ENCODE measurements at regions not wholly inside any gene's neighbourhood (a gene's known extent, or its start where the extent isn't known, plus 50 kb on each side); places are given as distances from the start of the nearest gene placed in this dataset.
A peak's percentile ranks its signal among the peaks of the same experiment; 100 is the strongest.

GRCh38 chr6:122323361-122323760, 76.1 kb upstream of the HSF2 start:
- H3K4me1 ChIP-seq (ENCODE audit: control insufficient read depth, insufficient read depth, low read length), result peaks cover 2% of the 10 kb centered on the region
- WGBS, result 62% methylated on average over 2 of the region's 2 CpGs
- intact Hi-C loops (cut with DNase I), result no loop called here
- H3K9me3 ChIP-seq (ENCODE audit: control insufficient read depth, low read length), result no peaks in the 10 kb centered on the region
- no peak for DNase-seq
- no peak overlapping the region for H3K27ac ChIP-seq (ENCODE audit: low read length)
- no peak for ATAC-seq
- no peaks in the 10 kb centered on the region for H3K27me3 ChIP-seq (ENCODE audit: control insufficient read depth, insufficient read depth)
- peak overlapping the region; percentile 51 for H3K4me3 ChIP-seq (ENCODE audit: low read length)

- intact Hi-C loops (cut with DNase I), result no loop called here
- Histone ChIP-seq H3K9me3 (ENCODE audit: control insufficient read depth, low read length) (no peaks in the 10 kb centered on the region), H3K4me1 (ENCODE audit: control insufficient read depth, insufficient read depth, low read length) (no peaks in the 10 kb centered on the region), H3K4me3 (ENCODE audit: low read length) (no peak overlapping the region), H3K27me3 (ENCODE audit: control insufficient read depth, insufficient read depth) (no peaks in the 10 kb centered on the region), H3K27ac (ENCODE audit: low read length) (no peak overlapping the region)
- no peak for DNase-seq
- ATAC-seq, result no peak
- WGBS, result 38% methylated on average over 1 of the region's 1 CpG
Measured at GRCh38 chr6:122330315-122330714, 69.1 kb upstream of the HSF2 start.

- DNase-seq (no peak), ATAC-seq (no peak)
- WGBS, result 51% methylated on average over 3 of the region's 3 CpGs
- H3K27me3 ChIP-seq (ENCODE audit: control insufficient read depth, insufficient read depth), result no peaks in the 10 kb centered on the region
- no peaks in the 10 kb centered on the region for H3K4me1 ChIP-seq (ENCODE audit: control insufficient read depth, insufficient read depth, low read length)
- H3K27ac ChIP-seq (ENCODE audit: low read length), result no peak overlapping the region
- no peaks in the 10 kb centered on the region for H3K9me3 ChIP-seq (ENCODE audit: control insufficient read depth, low read length)
- intact Hi-C loops (cut with DNase I), result no loop called here
- H3K4me3 ChIP-seq (ENCODE audit: low read length), result no peak overlapping the region
Measured at GRCh38 chr6:122337645-122338044, 61.8 kb upstream of the HSF2 start.

GRCh38 chr6:122339661-122340060, 59.8 kb upstream of the HSF2 start:
- Histone ChIP-seq H3K27me3 (ENCODE audit: control insufficient read depth, insufficient read depth) (no peaks in the 10 kb centered on the region), H3K27ac (ENCODE audit: low read length) (no peak overlapping the region), H3K4me3 (ENCODE audit: low read length) (no peak overlapping the region), H3K9me3 (ENCODE audit: control insufficient read depth, low read length) (no peaks in the 10 kb centered on the region), H3K4me1 (ENCODE audit: control insufficient read depth, insufficient read depth, low read length) (no peaks in the 10 kb centered on the region)
- intact Hi-C loops (cut with DNase I), result no loop called here
- ATAC-seq (no peak), DNase-seq (no peak)
- WGBS, result 32% methylated on average over 2 of the region's 2 CpGs

- Histone ChIP-seq H3K27ac (ENCODE audit: low read length) (no peak overlapping the region), H3K4me1 (ENCODE audit: control insufficient read depth, insufficient read depth, low read length) (no peaks in the 10 kb centered on the region), H3K4me3 (ENCODE audit: low read length) (no peak overlapping the region), H3K27me3 (ENCODE audit: control insufficient read depth, insufficient read depth) (no peaks in the 10 kb centered on the region), H3K9me3 (ENCODE audit: control insufficient read depth, low read length) (no peaks in the 10 kb centered on the region)
- 31% methylated on average over 2 of the region's 2 CpGs for WGBS
- no peak for DNase-seq
- ATAC-seq, result no peak
- intact Hi-C loops (cut with DNase I), result no loop called here
Measured at GRCh38 chr6:122347280-122347679, 52.2 kb upstream of the HSF2 start.

GRCh38 chr6:122347751-122348150, 51.7 kb upstream of the HSF2 start:
- DNase-seq (no peak), ATAC-seq (no peak)
- intact Hi-C loops (cut with DNase I), result no loop called here
- H3K27ac ChIP-seq (ENCODE audit: low read length), result no peak overlapping the region
- 77% methylated on average over 4 of the region's 4 CpGs for WGBS
- H3K27me3 ChIP-seq (ENCODE audit: control insufficient read depth, insufficient read depth), result no peaks in the 10 kb centered on the region
- H3K4me1 ChIP-seq (ENCODE audit: control insufficient read depth, insufficient read depth, low read length), result no peaks in the 10 kb centered on the region
- no peak overlapping the region for H3K4me3 ChIP-seq (ENCODE audit: low read length)
- no peaks in the 10 kb centered on the region for H3K9me3 ChIP-seq (ENCODE audit: control insufficient read depth, low read length)

All from right cardiac atrium (tissue), 5 donors.